Smooth muscle cell of the brain vasculature (primary cell): ENCODE measurements at regions not wholly inside any gene's neighbourhood (a gene's known extent, or its start where the extent isn't known, plus 50 kb on each side); places are given as distances from the start of the nearest gene placed in this dataset.

Experiments used
- DNase-seq: peaks from one replicate; pipeline ENCODE4 v3.0.0-alpha.2; 2012; ENCODE audit warnings: low read depth, low spot score

DNA sequence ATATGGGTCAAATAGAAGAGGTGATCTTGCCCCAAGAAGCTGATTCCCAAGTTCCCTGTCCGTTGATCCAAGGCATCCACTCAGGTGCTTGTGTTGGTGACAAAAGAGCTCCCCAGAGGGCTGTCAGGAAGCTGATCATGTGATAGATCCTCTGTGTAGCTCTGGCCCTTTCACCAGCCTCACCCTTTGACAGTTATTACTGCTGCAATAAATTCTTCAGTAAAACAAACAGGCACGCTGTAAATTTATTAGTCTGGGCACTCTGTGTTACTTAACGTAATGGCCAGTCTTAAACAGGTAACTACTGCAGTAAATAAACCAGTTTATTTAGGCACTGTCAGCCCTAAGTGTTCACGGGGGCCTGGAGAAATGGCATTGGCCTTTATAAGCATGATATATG, 473.9 kb downstream of the BCL11B start:
- DNase-seq = no peak

DNA sequence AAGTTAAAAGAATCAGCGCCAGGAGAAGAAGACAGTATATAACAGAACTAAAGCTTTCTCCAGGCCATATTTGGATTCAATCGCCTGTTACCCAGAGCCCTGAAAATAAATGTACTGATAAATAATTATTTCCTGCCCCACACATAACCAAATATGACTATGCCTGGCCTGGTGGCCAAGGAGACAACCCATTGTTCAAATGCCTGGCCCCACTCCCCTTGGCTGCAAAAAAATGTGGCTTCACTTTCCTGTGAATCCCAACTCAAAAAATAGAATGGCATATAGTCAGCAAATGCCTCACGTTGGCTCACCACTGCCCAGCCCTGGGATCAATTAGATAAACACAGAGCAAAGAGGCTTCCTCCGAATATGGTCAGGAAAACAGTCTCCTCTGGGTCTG, 472.1 kb downstream of the BCL11B start:
- no peak for DNase-seq

- no peak for DNase-seq
Measured at GRCh38 chr14:98802044-98802443, 470.0 kb downstream of the BCL11B start.

- DNase-seq = no peak
Measured at GRCh38 chr14:98803196-98803595, 468.8 kb downstream of the BCL11B start.

GRCh38 chr14:98808494-98809407, 463.2 kb downstream of the BCL11B start:
- no peak for DNase-seq

DNA sequence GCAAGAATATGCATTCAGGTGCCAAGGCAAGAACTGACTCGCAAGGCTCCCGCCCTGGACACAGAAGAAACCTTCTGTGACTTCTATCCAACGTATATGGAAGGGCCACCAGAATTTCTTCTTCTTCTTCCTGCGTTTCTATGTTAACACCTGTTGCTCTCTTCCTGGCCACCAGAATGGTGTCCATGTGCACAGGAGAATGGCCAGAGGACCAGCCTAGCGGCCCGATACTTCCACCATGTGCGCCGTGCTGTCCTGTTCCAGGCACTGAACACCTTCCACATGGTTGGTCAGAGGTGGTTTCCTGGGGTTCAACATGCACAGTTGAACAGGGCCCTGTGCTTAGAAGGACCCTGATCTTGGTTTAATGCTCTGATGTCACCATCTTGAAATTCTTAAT, 455.8 kb downstream of the BCL11B start:
- DNase-seq = no peak

GRCh38 chr14:98816720-98817119, 455.3 kb downstream of the BCL11B start:
- no peak for DNase-seq

DNA sequence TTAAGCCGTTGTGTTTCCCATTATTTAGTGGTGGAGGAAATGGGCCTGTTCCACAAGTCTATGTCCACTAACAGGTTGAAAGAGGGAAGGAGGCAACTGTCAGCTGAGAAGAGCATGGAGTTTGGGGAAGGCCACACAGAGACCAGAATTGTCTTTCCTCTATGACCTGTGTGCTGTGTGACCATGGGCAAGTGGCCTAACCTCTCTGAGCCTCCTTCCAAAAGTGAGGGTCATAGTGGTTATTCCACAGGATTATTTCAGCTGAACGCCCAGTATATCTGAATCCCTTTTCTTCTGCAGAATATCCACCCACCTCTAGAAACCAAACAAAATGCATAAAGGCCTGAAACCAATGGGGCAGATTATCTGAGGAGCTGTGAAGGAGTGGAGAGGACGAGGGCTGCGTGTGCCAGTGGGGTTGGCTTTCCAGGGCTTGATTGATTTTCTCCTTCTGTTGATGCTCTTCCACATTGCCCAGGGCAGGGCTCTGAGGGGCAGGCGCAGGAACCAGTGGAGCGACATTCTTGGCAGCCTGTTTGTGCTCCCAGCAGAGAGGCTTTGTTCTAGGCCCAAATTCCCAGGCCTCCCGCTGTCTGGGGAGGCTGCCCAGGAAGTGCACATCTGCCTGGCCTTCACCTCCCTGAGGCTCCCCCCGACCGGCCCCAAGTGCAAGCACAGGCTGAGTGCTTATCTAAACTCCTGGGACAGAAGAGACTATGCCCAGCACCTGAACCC, 452.7 kb downstream of the BCL11B start:
- DNase-seq = no peak

DNA sequence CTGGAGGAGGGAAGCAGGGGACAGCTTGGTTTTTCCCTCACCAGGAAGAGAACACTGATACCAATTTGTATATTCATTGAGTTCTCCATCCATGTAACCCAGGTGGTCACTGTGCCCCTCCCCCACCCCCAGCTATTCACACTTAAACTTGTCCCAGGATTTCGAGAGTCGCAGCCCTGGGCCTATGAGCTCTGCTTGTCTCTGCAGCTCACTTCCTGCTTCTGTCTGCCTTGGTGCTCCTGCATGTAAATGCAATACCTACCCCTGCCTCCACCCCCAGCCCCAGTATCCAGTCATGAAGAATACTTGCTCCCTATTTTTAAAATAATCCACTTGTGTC, 452.2 kb downstream of the BCL11B start:
- no peak for DNase-seq

DNA sequence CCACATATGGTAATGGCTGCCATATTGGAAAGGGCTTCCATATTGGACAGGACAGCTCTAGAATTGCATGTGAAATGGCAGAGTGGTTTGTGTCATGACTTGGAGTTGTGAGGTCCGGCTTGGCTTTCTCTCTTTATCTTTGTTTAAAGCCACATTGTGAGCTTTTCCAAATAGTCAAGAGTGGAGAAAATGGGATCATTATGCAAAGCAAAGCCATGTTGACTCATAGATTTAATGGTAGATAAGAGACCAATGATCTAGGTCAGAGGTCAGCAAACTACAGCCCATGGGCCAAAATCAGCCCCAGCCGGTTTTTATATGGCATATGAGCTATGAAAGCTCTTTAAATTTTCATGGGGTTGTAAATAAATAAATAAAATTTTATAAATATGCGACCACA, 449.1 kb downstream of the BCL11B start:
- DNase-seq = no peak

DNA sequence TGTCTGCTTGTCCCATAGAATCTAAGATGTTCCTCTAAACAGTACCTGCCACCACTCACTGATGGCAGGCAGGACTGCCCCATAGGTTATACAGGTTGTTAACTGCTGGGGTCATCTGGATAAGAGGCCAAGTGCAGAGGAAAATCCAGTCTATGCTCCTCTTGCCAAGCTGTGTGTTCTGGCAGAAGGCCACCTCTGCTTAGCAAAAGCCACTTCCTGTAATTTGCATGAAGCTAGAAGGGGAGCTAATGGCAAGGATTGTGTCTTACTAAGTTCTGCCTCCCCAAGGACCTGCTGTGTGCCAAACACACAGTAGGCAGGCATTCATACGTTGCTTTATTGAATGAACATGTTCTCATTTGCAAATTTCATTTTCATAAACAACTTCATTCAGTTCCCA, 445.4 kb downstream of the BCL11B start:
- DNase-seq = no peak

DNA sequence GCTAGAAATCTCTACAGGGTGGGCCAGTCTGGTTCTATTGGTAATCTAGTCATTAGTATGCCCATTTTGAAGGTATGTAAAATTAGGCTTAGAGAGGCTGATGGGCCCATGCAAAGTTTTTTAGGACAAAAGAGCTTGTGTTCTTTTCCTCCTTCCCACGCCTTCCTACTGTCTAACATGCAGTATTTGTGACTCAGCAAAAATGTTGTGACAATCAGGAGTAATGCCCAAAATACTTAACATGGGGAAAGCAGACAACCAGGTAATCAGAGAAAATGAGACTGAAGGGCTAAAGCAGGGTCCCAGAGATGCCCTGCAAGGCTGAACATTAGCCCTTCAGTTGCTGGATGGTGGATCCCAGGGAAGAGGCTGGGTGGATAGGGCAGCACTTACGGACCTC, 437.9 kb downstream of the BCL11B start:
- DNase-seq = no peak

- no peak for DNase-seq
Measured at GRCh38 chr14:98835051-98835824, 436.8 kb downstream of the BCL11B start.

DNA sequence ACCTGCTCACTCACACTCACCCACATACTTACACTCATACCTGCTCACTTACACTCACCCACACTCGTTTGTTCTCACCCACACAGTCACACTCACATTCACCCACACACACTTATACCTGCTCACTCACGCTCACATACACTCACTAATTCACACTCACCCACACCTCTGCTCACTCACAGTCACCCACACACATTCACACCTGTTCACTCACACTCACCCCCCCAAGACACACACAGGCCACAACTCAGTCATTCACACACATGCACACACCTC, 436.2 kb downstream of the BCL11B start:
- DNase-seq = no peak

DNA sequence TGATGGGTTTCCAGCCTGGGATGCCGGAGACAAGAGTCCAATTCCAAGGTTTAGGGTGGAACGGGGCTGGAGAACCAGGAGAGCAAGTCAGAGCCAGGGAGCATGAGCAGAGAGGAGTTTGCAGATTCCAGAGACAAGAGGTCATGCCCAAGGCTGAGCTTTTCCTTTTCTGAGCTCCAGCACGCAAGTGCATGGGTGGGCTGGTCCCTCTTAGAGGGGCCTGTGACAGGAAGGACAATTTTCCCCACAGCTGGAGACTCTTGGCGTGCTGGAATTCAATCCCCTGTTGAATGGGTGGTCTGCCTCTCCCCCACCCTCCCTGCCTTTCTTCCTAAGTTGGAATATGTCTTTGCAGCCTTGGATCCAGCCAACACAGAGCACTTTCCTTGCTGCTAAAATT, 431.9 kb downstream of the BCL11B start:
- no peak for DNase-seq

- no peak for DNase-seq
Measured at GRCh38 chr14:98840511-98840910, 431.5 kb downstream of the BCL11B start.

- no peak for DNase-seq
Measured at GRCh38 chr14:98844456-98844855, 427.5 kb downstream of the BCL11B start.

DNA sequence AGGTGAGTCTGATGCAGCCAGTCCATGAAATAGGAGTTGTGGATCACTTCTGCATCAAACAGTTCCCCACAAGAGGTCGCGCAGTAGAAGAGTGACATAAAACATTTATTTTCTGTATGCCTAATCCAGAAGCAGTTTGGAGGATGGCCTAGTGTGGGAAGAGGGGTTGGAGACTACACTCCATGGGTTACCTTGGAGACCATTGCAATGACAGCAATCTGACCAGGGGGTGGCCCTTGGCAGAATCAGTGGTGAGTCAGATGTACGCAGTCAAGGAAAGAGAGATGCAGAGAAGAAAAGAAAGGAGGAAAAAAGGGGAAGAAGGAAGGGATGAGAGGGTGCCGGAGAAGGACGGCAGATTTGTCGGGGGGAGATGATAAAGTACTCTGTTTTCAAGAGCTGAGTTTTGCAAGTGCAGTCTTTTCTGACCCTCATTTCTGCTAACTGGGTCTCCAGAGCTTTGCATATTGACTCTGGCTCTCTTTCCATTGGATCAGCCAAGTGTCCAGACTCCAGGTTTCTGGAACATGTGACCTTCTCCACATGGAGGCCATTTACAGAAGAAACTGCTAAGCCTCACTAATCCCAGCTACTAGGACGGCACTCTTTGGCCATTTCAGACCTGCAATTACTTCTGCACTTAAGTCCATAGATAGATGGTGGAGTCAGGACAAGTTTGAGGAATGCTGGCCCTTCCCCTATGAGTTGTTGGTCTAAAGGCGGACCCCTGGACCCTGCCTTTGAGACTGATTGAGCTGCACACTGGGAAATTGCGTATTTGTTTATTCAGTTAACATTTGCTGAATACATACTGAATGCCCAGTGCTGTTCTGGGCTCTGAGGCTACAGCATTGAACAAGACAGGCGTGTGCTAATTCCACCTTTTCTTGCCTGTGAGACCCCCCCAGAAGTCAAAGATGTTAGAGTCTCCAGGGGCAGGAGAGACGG, 424.2 kb downstream of the BCL11B start:
- DNase-seq = no peak

- no peak for DNase-seq
Measured at GRCh38 chr14:98853063-98853729, 418.8 kb downstream of the BCL11B start.

DNA sequence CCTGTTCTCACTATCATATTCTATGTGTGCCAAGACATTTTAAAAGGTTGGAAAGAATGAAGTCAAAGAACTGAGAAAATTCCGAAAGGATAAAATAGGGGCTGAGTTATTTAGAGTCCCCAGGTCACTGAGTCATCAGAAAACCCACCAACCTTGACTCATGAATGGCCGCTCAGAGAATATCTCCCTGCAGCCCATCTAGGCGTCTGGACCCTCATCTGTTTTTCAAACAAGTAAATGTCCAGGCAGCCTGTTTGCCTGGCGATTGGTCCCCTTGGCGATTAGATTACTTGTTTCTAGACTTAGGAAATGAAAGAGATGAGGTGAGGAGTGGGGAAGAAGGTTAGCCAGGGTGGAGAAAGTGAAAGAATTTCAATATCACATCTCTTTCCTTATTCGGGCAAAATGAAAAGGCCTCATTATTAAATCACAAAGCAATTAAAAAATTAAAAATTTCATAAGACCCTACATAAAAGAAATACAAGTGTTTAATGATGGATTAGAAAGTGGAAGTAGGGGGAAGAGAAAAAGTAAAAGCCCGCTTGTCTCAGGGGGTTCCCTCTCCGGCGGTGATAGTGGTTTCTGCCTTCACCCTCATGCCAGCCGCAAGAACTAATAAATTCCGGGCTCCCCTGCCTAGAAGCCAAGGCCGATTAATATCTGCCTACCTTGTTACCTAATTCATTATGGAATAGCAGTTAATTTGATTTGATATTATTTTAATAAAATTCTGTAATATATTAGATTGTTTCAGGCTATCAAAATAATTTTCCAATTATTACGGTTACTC, 415.9 kb downstream of the BCL11B start:
- no peak for DNase-seq
